ENCODE measurements at regions not wholly inside any gene's neighbourhood (a gene's known extent, or its start where the extent isn't known, plus 50 kb on each side); places are given as distances from the start of the nearest gene placed in this dataset.

GRCh38 chr4:110878413-110878812, 255.5 kb upstream of the PITX2 start:
- DNase-seq (ENCODE audit: low read depth in 4 of 4, low spot score in 2 of 4): no peak

- no peak for DNase-seq (ENCODE audit: low read depth in 4 of 4, low spot score in 2 of 4)
These were observed 256.1 kb upstream of the PITX2 start for GRCh38 chr4:110878956-110879355.

DNA sequence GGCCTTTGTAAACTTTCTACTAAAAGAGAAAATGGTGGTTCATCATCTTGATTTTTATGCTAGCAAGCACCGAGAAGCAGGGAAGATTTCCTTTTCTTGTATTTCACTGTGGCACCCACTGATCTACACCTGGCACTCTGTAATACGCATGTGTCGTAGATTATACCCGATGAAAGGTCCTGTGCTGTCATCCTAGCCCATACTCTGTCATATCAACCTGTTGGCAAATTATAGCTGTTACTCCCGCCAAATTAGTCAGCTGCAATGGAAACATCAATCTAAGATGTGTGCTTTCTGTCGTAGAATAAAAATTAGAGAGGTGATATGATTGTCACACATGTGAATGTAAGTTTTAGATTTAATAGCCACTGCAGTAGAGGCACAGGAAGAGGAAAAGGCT, 263.4 kb upstream of the PITX2 start:
- no peak for DNase-seq (ENCODE audit: low read depth in 4 of 4, low spot score in 2 of 4)

- DNase-seq (ENCODE audit: low read depth in 4 of 4, low spot score in 2 of 4): no peak
These were observed 264.0 kb upstream of the PITX2 start for GRCh38 chr4:110886856-110887255.

DNA sequence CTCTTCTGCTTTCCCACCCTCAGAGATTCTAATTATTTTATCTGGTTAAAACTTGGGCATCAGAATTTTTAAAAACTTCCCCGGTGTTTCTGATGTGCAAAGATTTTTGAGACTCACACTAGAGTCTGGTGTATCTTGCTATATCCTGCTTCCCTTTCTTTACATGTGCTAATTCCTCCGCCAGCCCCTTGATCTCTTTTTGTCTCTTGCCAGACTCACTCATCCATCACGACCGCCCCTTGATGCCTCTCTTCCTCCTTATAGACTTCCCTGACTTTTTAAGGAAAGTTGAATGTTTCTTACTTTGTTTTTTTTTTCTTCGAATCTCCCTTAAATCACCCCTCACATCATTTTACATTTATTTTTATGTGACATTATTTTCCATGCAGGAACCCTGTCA, 274.9 kb upstream of the PITX2 start:
- DNase-seq (ENCODE audit: low read depth in 4 of 4, low spot score in 2 of 4): no peak

DNA sequence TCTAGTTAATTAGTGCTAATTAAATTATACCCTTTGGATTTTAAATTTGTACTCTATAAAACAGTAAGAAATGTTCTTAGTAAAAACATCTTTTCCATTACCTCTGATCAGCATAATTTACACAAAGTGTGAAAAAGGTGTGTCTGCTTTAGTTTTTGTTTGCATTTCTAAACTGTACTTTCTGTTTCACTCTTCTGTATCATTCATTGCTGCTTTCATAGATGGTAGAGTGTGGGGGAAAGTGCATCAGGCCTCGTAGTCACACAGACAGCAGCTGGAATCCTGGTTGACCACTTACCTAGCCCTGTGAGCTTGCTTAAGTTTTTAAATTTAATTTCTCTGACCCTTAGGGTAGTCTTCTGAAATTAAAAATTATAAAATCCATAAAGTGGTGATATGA, 275.4 kb upstream of the PITX2 start:
- DNase-seq (ENCODE audit: low read depth in 4 of 4, low spot score in 2 of 4): no peak

GRCh38 chr4:110900213-110900769, 277.4 kb upstream of the PITX2 start:
- DNase-seq (ENCODE audit: low read depth in 4 of 4, low spot score in 2 of 4): no peak

DNA sequence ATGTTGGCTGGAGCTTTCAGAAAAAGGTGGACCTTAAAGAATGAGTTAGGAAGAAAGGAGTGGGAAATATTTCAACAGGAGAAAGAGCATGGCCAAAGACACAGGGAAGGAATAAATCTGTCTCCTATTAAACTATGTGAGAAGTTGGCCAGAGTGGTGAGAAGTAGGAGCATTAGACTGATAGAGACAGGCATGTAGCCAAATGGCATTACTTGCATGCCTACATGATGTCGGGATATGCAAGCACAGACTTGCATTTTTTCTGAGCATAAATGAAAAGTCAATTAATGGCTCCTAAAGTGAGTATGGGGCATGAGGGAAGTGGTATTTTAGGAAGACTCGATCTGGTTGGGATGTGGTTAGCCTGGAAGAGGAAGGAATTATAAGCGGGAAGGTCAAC, 279.6 kb upstream of the PITX2 start:
- DNase-seq (ENCODE audit: low read depth in 4 of 4, low spot score in 2 of 4): no peak

DNA sequence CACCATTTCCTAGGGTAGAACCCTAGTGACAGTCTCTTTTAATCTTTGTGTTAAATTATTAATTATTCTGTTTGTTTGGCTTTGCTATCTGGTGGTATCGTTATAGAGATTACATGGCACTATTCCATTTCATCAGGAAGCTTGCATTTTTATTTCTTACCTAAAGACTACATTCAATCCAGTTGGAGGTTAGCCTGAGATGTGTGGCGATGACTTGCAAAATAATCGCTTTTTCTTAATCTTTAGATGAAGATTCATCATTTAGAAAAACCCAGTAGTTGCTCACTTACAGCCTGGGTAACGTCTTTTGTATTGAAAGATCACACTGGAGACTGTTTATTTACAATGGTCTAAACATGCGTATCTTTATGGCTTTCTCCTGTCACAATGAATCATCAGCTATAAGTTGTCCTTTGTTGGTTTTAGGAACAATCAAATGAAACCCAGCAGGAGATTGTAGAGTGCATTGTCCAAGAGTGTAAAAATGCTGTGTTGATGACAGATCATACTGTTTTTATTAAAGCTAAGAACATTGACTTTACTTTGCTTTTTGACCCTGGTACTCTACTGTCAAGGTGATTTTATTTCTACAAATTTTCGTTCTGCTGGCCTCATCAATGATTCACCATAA, 281.7 kb upstream of the PITX2 start:
- DNase-seq (ENCODE audit: low read depth in 4 of 4, low spot score in 2 of 4): no peak

DNA sequence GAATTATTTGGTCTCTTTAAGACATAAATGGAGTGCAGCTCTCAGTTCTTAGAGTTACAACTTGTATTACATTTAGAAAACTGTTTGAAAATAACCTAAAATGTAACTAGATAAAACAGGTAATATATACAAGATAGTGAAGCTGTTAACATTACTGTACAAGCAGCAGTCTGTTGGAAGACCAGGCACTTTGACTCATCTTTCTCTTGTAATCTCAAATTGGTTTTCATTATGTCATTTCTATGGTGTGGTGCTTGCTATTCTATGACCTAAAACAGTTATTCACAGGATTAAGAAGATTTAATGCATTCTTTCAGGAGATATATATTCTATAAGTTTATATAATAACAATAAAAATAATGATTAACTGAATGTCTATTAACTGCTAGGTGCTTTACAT, 282.5 kb upstream of the PITX2 start:
- no peak for DNase-seq (ENCODE audit: low read depth in 4 of 4, low spot score in 2 of 4)

DNA sequence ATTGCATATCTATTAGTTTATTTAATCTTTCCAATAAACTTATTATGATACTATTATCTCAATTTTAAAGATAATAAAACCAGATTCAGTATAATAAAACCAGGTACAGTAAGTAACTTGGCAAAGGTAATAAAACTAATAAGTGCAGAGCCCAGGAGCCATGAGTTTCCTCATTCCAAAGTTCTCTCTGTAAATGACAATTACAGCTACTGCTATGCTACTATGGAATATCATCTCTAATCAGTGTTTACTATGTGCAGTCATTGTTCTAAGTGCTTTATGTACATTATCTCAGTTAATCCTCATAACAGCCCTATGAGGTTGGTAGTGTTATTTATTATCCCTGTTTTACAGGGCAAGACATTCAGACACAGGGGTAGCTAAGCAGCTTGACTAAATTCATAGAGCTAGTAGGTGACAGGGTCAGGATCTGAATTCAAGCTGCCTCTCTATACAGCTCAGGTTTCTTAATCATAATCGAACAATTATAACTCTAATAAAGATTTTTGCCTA, 285.0 kb upstream of the PITX2 start:
- DNase-seq (ENCODE audit: low read depth in 4 of 4, low spot score in 2 of 4): no peak

- DNase-seq (ENCODE audit: low read depth in 4 of 4, low spot score in 2 of 4): no peak
These were observed 291.9 kb upstream of the PITX2 start for GRCh38 chr4:110914791-110915190.

GRCh38 chr4:110915301-110915700, 292.4 kb upstream of the PITX2 start:
- DNase-seq (ENCODE audit: low read depth in 4 of 4, low spot score in 2 of 4): peak in 2 of 4 donors; percentile 11 to 12

GRCh38 chr4:110916505-110916904, 293.6 kb upstream of the PITX2 start:
- DNase-seq (ENCODE audit: low read depth in 4 of 4, low spot score in 2 of 4): no peak

DNA sequence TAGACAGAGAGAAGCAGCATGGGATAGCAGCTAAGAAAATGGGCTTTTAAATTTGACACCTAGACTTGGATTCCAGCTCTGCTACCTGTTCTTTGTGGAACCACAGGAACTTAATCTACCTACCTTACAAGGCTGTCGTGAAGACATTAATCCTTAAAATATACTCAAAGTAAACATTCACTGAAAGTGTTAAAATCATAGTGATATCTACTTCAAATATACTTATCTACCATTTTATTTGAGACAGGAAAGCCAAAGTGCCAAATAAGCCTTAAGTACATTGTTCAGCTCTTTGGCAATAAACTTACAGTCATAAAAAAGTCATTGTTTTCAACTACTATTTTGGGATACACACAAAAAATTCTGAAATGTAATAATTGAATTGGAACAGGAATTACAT, 295.0 kb upstream of the PITX2 start:
- no peak for DNase-seq (ENCODE audit: low read depth in 4 of 4, low spot score in 2 of 4)

DNA sequence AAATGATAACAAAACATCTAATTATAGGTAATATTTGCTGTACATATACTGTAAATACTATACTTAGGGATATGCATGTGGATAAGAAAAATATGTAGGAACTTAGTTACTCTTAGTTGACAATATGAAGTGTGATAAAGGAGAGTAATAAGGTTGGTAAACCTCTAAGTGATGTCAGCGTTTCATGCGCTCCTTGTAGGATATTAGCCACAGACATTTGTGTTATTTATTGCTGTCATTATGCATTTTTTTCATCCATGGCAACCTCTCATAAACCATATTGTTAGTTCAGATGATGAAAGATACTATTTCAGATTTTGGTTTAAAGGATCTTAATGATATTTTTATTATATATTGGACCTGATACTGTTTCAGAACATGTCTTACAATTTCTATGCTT, 298.1 kb upstream of the PITX2 start:
- no peak for DNase-seq (ENCODE audit: low read depth in 4 of 4, low spot score in 2 of 4)

- no peak for DNase-seq (ENCODE audit: low read depth in 4 of 4, low spot score in 2 of 4)
These were observed 301.9 kb upstream of the PITX2 start for GRCh38 chr4:110924761-110925160.

GRCh38 chr4:110926841-110927400, 304.0 kb upstream of the PITX2 start:
- DNase-seq (ENCODE audit: low read depth in 4 of 4, low spot score in 2 of 4): peak in 2 of 4 donors; percentile 9 to 11

DNA sequence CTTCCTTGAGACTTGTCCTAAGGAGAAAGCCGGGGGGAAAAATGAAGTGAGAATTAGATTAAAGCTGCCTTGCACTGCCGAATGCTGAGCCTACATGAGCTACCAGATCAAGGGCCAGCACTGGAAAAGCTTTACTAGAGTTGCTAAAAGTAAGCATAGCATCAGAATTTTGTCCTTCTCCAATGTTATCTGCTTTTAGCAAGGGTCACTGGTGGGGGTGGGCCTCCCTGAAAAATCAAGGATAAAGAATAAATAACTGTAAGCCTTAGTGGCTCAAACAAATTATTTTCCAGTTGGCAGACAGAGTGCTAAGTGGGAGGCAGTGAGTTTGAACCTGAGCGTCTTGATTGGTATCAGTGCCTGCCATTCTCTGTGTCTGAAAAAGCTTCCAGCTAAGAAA, 310.5 kb upstream of the PITX2 start:
- DNase-seq (ENCODE audit: low read depth in 4 of 4, low spot score in 2 of 4): no peak

DNA sequence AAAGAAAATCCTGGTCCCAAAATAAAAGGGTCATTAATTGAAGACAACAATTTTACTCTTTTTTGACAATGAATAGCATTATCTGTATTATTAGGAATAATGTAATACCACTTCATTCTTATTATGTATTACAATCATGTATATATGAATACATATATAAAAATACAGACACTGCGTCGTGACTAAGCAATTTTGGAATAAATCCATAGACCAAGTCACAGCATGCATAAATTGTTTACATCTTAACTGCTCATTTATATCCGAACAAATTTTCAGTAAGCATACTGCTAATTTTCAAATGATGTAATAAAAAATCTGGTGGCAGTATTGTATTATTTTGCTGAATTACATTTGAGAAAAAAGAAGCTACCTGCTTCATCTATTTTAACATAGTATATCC, 321.6 kb upstream of the PITX2 start:
- DNase-seq (ENCODE audit: low read depth in 4 of 4, low spot score in 2 of 4): no peak

GRCh38 chr4:110945600-110945999, 322.7 kb upstream of the PITX2 start:
- no peak for DNase-seq (ENCODE audit: low read depth in 4 of 4, low spot score in 2 of 4)

DNA sequence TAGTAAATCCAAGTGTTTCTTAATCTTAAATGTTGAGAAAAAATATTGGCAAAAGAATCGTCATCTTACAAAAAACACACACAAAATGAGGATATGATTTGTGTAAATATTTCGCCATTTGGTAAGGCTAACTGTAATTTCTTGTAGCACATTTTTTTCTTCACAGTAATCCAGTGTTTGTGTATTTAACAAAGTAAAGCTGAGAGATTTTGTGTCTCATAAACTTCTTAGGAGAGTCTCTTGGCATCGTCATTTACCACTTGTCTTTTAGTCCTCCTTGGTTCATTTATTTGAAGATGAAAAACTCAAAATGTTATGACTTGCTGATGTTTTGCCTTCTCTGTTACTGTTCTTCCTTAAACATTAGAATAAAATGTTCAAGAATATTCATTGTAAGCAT, 326.7 kb upstream of the PITX2 start:
- no peak for DNase-seq (ENCODE audit: low read depth in 4 of 4, low spot score in 2 of 4)

All from left renal cortex interstitium (tissue), 4 donors.